VCaP (cell line): ENCODE measurements at regions not wholly inside any gene's neighbourhood (a gene's known extent, or its start where the extent isn't known, plus 50 kb on each side); places are given as distances from the start of the nearest gene placed in this dataset.

ENCODE experiments used
- H3K27ac ChIP-seq: fragments of 450-650 bp; 2 replicates; pipeline ENCODE4 v1.5.1; 2017
- CTCF ChIP-seq: fragments of 450-650 bp; conservative IDR thresholded peaks from 2 replicates; pipeline ENCODE4 v1.5.1; 2017; ENCODE audit warnings: mild to moderate bottlenecking, moderate library complexity

- TF ChIP-seq CTCF = no peak
- H3K27ac ChIP-seq = peak overlapping the region; percentile 24; the same call in 1 of the 2 replicates
Observed at GRCh38 chr12:107826276-107826675, 51.8 kb downstream of the ASCL4 start.

- TF ChIP-seq CTCF = no peak
- no peak overlapping the region for H3K27ac ChIP-seq
Observed at GRCh38 chr12:107829271-107829670, 54.8 kb downstream of the ASCL4 start.

GRCh38 chr12:107832441-107832840 lies 57.9 kb downstream of the ASCL4 start:
- no peak overlapping the region; the same call in 1 of the 2 replicates for H3K27ac ChIP-seq
- TF ChIP-seq CTCF = no peak

GRCh38 chr12:107840186-107840585 lies 65.7 kb downstream of the ASCL4 start:
- no peak for TF ChIP-seq CTCF
- H3K27ac ChIP-seq = no peak overlapping the region

- peak overlapping the region; percentile 55 for H3K27ac ChIP-seq
- TF ChIP-seq CTCF = no peak
Observed at GRCh38 chr12:107843351-107844311, 69.1 kb downstream of the ASCL4 start.

- peak overlapping the region; percentile 55 for H3K27ac ChIP-seq
- no peak for TF ChIP-seq CTCF
Observed at GRCh38 chr12:107844312-107844921, 69.9 kb downstream of the ASCL4 start.

- H3K27ac ChIP-seq = peak overlapping the region; percentile 55
Observed at GRCh38 chr12:107845226-107845979, 70.9 kb downstream of the ASCL4 start.

More at GRCh38 chr12:107845226-107845979, 70.9 kb downstream of the ASCL4 start:
- TF ChIP-seq CTCF = no peak
